ENCODE measurements at regions not wholly inside any gene's neighbourhood (a gene's known extent, or its start where the extent isn't known, plus 50 kb on each side); places are given as distances from the start of the nearest gene placed in this dataset.

- Histone ChIP-seq H3K27me3 (replicated peaks; ENCODE audit: insufficient read depth, low read depth, low read length, poor library complexity) (no peaks in the 10 kb centered on the region), H3K4me3 (ENCODE audit: low read depth, low read length, poor library complexity, severe bottlenecking) (no peak overlapping the region), H3K27ac (ENCODE audit: low read depth, low read length, poor library complexity, severe bottlenecking) (no peak overlapping the region), H3K36me3 (ENCODE audit: insufficient read depth, low read length, poor library complexity, severe bottlenecking) (no peaks in the 10 kb centered on the region), H3K9me3 (ENCODE audit: low read depth, low read length, poor library complexity, severe bottlenecking) (peaks cover 41% of the 10 kb centered on the region), H3K4me1 (ENCODE audit: insufficient read depth, low read length, poor library complexity, severe bottlenecking) (no peaks in the 10 kb centered on the region)
- ChIA-PET POLR2A (ENCODE audit: low non-redundant PET) (no interaction called here), CTCF (interaction anchor here (0.6 kb wide), 1 partner anchor 468 kb away, joined by 7 read pairs; no protein-coding TSS in a partner anchor)
- TF ChIP-seq EZH2 (IDR thresholded peaks at IDR 0.05; ENCODE audit: borderline replicate concordance, low read depth, low read length, poor library complexity, severe bottlenecking) (no peak), CTCF (conservative IDR thresholded peaks at IDR 0.05; ENCODE audit: low read depth, low read length) (no peak)
- intact Hi-C loops (cut with micrococcal nuclease; ENCODE audit: unreplicated experiment), result loop anchor here (5.0 kb wide), 1 partner anchor 150 kb away; no protein-coding TSS in a partner anchor
- no TSS peak for BruUV-seq (replicated peaks)
- DNase-seq (ENCODE audit: low spot score), result no peak
Observed at GRCh38 chr3:176512037-176512436, 685.2 kb downstream of the TBL1XR1 start.

GRCh38 chr3:176510097-176510496 is 687.2 kb downstream of the TBL1XR1 start:
- H3K9me3 ChIP-seq (ENCODE audit: low read depth, low read length, poor library complexity, severe bottlenecking), result peaks cover 30% of the 10 kb centered on the region
- no peak overlapping the region for H3K4me3 ChIP-seq (ENCODE audit: low read depth, low read length, poor library complexity, severe bottlenecking)
- no peaks in the 10 kb centered on the region for H3K36me3 ChIP-seq (ENCODE audit: insufficient read depth, low read length, poor library complexity, severe bottlenecking)
- H3K27me3 ChIP-seq (replicated peaks; ENCODE audit: insufficient read depth, low read depth, low read length, poor library complexity), result no peaks in the 10 kb centered on the region
- DNase-seq (ENCODE audit: low spot score), result no peak
- TF ChIP-seq EZH2 (IDR thresholded peaks at IDR 0.05; ENCODE audit: borderline replicate concordance, low read depth, low read length, poor library complexity, severe bottlenecking) (no peak), CTCF (conservative IDR thresholded peaks at IDR 0.05; ENCODE audit: low read depth, low read length) (no peak)
- intact Hi-C loops (cut with micrococcal nuclease; ENCODE audit: unreplicated experiment), result loop anchor here (5.0 kb wide), 1 partner anchor 152 kb away; no protein-coding TSS in a partner anchor
- ChIA-PET POLR2A (ENCODE audit: low non-redundant PET) (no interaction called here), CTCF (no interaction called here)
- H3K27ac ChIP-seq (ENCODE audit: low read depth, low read length, poor library complexity, severe bottlenecking), result no peak overlapping the region
- H3K4me1 ChIP-seq (ENCODE audit: insufficient read depth, low read length, poor library complexity, severe bottlenecking), result no peaks in the 10 kb centered on the region
- BruUV-seq (replicated peaks), result no TSS peak

DNA sequence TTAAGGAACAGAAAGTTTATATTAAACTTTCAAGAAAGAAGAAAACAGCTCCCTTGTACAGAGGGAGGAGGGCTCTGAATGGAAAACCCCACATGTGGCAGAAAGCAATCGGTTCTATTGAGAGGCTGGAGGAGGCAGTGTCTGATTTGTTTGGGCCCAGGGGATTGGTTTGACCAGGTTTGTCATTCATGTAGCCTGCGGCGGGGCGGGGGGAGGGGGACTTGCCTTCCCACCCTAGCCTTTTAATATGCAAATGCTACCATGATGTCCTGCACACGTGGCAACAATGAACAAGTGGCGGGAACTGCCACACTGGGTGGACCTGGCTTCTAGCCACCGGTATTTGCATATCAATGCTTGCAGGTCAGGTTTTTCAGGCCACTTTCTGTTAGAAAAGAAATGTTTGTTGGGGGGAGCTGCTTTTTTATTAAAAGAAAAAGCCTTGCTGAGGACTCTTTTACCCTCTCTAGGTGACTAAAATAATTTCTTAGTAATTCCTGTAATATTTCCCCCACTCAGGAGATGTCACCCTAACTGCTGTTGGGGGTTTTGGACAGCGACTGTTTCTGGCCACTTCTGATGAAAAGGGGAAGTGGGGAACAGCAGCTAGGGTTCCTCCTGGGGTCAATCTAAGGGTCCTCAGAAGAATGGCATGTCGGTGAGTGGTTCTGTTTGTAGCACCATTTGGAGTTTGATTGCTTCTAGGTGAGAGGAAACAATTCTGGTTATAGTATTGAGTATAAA is 691.2 kb downstream of the TBL1XR1 start:
- no peak overlapping the region for H3K27ac ChIP-seq (ENCODE audit: low read depth, low read length, poor library complexity, severe bottlenecking)
- ChIA-PET CTCF (no interaction called here), POLR2A (ENCODE audit: low non-redundant PET) (no interaction called here)
- no peaks in the 10 kb centered on the region for H3K36me3 ChIP-seq (ENCODE audit: insufficient read depth, low read length, poor library complexity, severe bottlenecking)
- H3K27me3 ChIP-seq (replicated peaks; ENCODE audit: insufficient read depth, low read depth, low read length, poor library complexity), result no peaks in the 10 kb centered on the region
- no peak overlapping the region for H3K4me3 ChIP-seq (ENCODE audit: low read depth, low read length, poor library complexity, severe bottlenecking)
- intact Hi-C loops (cut with micrococcal nuclease; ENCODE audit: unreplicated experiment), result no loop called here
- no peak for DNase-seq (ENCODE audit: low spot score)
- no peaks in the 10 kb centered on the region for H3K9me3 ChIP-seq (ENCODE audit: low read depth, low read length, poor library complexity, severe bottlenecking)
- no peak for TF ChIP-seq EZH2 (IDR thresholded peaks at IDR 0.05; ENCODE audit: borderline replicate concordance, low read depth, low read length, poor library complexity, severe bottlenecking)
- no peak for TF ChIP-seq CTCF (conservative IDR thresholded peaks at IDR 0.05; ENCODE audit: low read depth, low read length)
- no TSS peak for BruUV-seq (replicated peaks)
- no peaks in the 10 kb centered on the region for H3K4me1 ChIP-seq (ENCODE audit: insufficient read depth, low read length, poor library complexity, severe bottlenecking)
